H1 (cell line): ENCODE measurements at regions not wholly inside any gene's neighbourhood (a gene's known extent, or its start where the extent isn't known, plus 50 kb on each side); places are given as distances from the start of the nearest gene placed in this dataset.

Experiments used
- CTCF ChIA-PET: fragments of 300-600 bp; sonication (Branson Sonifier 250); formaldehyde crosslinking; loops from one replicate; lab custom pipeline; 2021; ENCODE audit not compliant: partially characterized antibody; lab: Charles Lee
- POLR2A ChIA-PET: fragments of 300-600 bp; sonication (Branson Sonifier 250); formaldehyde crosslinking; loops from one replicate; lab custom pipeline; 2021; ENCODE audit warnings: inconsistent platforms; ENCODE audit not compliant: partially characterized antibody; lab: Charles Lee
- DNase-seq, 2 experiments: peaks; one replicate each; pipeline versions ENCODE4 v3.0.0 to v3.0.0-alpha.2; 2010 to 2022; ENCODE audit warnings: low spot score in 2 of 2, low read depth in 1 of 2, mixed read lengths in 1 of 2
- FAIRE-seq: peaks from 2 replicates; lab custom pipeline; 2011; peaks lifted over from hg19 to GRCh38; lab: Jason Lieb, UNC
- H2AFZ ChIP-seq: 2 replicates; pipeline ENCODE4 v1.8.1; 2012; ENCODE audit warnings: low read length, inconsistent platforms
- H2AK5ac ChIP-seq: 2 replicates; pipeline ENCODE4 v1.6.1; 2013; ENCODE audit warnings: low read depth, low read length
- H2BK120ac ChIP-seq: replicated peaks from 2 replicates; pipeline ENCODE3; 2013; ENCODE audit warnings: low read depth, low read length, inconsistent platforms
- H2BK12ac ChIP-seq: 2 replicates; pipeline ENCODE4 v1.6.1; 2013; ENCODE audit warnings: low read depth, low read length
- H2BK15ac ChIP-seq: 2 replicates; pipeline ENCODE4 v1.6.1; 2013; ENCODE audit warnings: low read length
- H2BK20ac ChIP-seq: 2 replicates; pipeline ENCODE4 v1.6.1; 2013; ENCODE audit warnings: low read length
- H2BK5ac ChIP-seq: 2 replicates; pipeline ENCODE4 v1.6.1; 2013; ENCODE audit warnings: low read depth, low read length
- H3K14ac ChIP-seq: 2 replicates; pipeline ENCODE4 v1.6.1; 2013; ENCODE audit warnings: inconsistent platforms; ENCODE audit not compliant: insufficient read length
- H3K18ac ChIP-seq: 2 replicates; pipeline ENCODE4 v1.6.1; 2013; ENCODE audit warnings: low read length; ENCODE audit errors: extremely low read depth
- H3K23ac ChIP-seq: 2 replicates; pipeline ENCODE4 v1.6.1; 2013; ENCODE audit warnings: inconsistent platforms; ENCODE audit not compliant: insufficient read length
- H3K23me2 ChIP-seq: 2 replicates; pipeline ENCODE4 v1.6.1; 2013; ENCODE audit warnings: low read depth, low read length
- H3K27ac ChIP-seq: 2 replicates; pipeline ENCODE4 v1.6.1; 2011; ENCODE audit warnings: low read depth, low read length, inconsistent platforms
- H3K27me3 ChIP-seq, 4 experiments: replicated peaks in 1 of 4; 1 replicate in 1 of 4; 2 replicates in 3 of 4; pipeline versions ENCODE4 v1.6.1 to v1.8.1; 2011 to 2013; ENCODE audit warnings: low read length in 3 of 4, mild to moderate bottlenecking in 3 of 4, inconsistent platforms in 2 of 4, mixed read lengths in 2 of 4, moderate library complexity in 1 of 4; ENCODE audit not compliant: control insufficient read depth in 3 of 4, insufficient read depth in 3 of 4; ENCODE audit errors: extremely low read depth in 1 of 4
- H3K36me3 ChIP-seq, 4 experiments: 2 replicates each; pipeline versions ENCODE4 v1.6.1 to v1.8.1; 2011 to 2013; ENCODE audit warnings: mild to moderate bottlenecking in 4 of 4, low read length in 3 of 4, moderate library complexity in 2 of 4, control low read depth in 1 of 4, inconsistent platforms in 1 of 4; ENCODE audit not compliant: insufficient read depth in 4 of 4, control insufficient read depth in 2 of 4
- H3K4ac ChIP-seq: replicated peaks from 2 replicates; pipeline ENCODE3; 2013; ENCODE audit warnings: low read length, low read depth, mixed read lengths, inconsistent platforms; ENCODE audit not compliant: insufficient read length
- H3K4me1 ChIP-seq, 4 experiments: replicated peaks in 1 of 4; 1 replicate in 1 of 4; 2 replicates in 3 of 4; pipeline versions ENCODE4 v1.6.1 to v1.8.1; 2011 to 2013; ENCODE audit warnings: low read length in 3 of 4, inconsistent platforms in 2 of 4, mixed read lengths in 1 of 4; ENCODE audit not compliant: insufficient read depth in 4 of 4, control insufficient read depth in 3 of 4
- H3K4me2 ChIP-seq, 2 experiments: 2 replicates each; pipeline versions ENCODE4 v1.6.1 to v1.8.1; 2011 to 2013; ENCODE audit warnings: low read depth in 2 of 2, low read length in 2 of 2, control low read depth in 1 of 2, inconsistent platforms in 1 of 2, mild to moderate bottlenecking in 1 of 2; ENCODE audit not compliant: insufficient read depth in 1 of 2
- H3K4me3 ChIP-seq, 4 experiments: fragments of 200-600, 300-600 bp in 1 of 4; sonication (generic), shearing (Covaris generic), sonication (Bioruptor Twin) in 1 of 4; 2 replicates each; pipeline versions ENCODE4 v1.5.1 to v1.8.1; 2011 to 2016; ENCODE audit warnings: low read length in 4 of 4, low read depth in 3 of 4, control low read depth in 2 of 4, inconsistent platforms in 2 of 4, mild to moderate bottlenecking in 2 of 4, mixed read lengths in 1 of 4, moderate library complexity in 1 of 4; ENCODE audit not compliant: insufficient read depth in 2 of 4; ENCODE audit errors: extremely low read depth in 1 of 4
- H3K56ac ChIP-seq: replicated peaks from 2 replicates; pipeline ENCODE3; 2013; ENCODE audit warnings: low read depth, mild to moderate bottlenecking, mixed read lengths, low read length, inconsistent platforms; ENCODE audit not compliant: insufficient read length
- H3K79me1 ChIP-seq: 2 replicates; pipeline ENCODE4 v1.6.1; 2013; ENCODE audit warnings: low read depth, low read length, control low read depth
- H3K79me2 ChIP-seq, 2 experiments: 2 replicates each; pipeline versions ENCODE4 v1.6.1 to v1.8.1; 2012 to 2013; ENCODE audit warnings: low read length in 2 of 2, mild to moderate bottlenecking in 2 of 2, inconsistent platforms in 1 of 2; ENCODE audit not compliant: insufficient read depth in 2 of 2, control insufficient read depth in 1 of 2
- H3K9ac ChIP-seq, 4 experiments: replicated peaks in 1 of 4; 1 replicate in 1 of 4; 2 replicates in 3 of 4; pipeline versions ENCODE4 v1.6.1 to v1.8.1; 2011 to 2013; ENCODE audit warnings: low read depth in 3 of 4, low read length in 3 of 4, control low read depth in 2 of 4, mild to moderate bottlenecking in 2 of 4, moderate library complexity in 2 of 4, inconsistent platforms in 1 of 4; ENCODE audit errors: extremely low read depth in 1 of 4
- H3K9me3 ChIP-seq, 2 experiments: 2 replicates each; pipeline versions ENCODE4 v1.6.1 to v1.8.1; 2012 to 2013; ENCODE audit warnings: mild to moderate bottlenecking in 2 of 2, moderate library complexity in 2 of 2, control low read depth in 1 of 2, inconsistent platforms in 1 of 2, low read depth in 1 of 2, low read length in 1 of 2, mixed read lengths in 1 of 2; ENCODE audit not compliant: insufficient read depth in 2 of 2
- H4K20me1 ChIP-seq, 2 experiments: replicated peaks in 1 of 2; 2 replicates each; pipeline versions ENCODE3 to v1.8.1; 2011 to 2013; ENCODE audit warnings: inconsistent platforms in 2 of 2, low read length in 2 of 2, mild to moderate bottlenecking in 1 of 2; ENCODE audit not compliant: insufficient read depth in 2 of 2, control insufficient read depth in 1 of 2
- H4K5ac ChIP-seq: 2 replicates; pipeline ENCODE4 v1.6.1; 2013; ENCODE audit warnings: low read length, low read depth, mixed read lengths, inconsistent platforms; ENCODE audit not compliant: insufficient read length
- H4K8ac ChIP-seq: 2 replicates; pipeline ENCODE4 v1.8.0; 2013; ENCODE audit warnings: mild to moderate bottlenecking, moderate library complexity, low read length, inconsistent platforms; ENCODE audit not compliant: insufficient read depth; ENCODE audit errors: extremely low read depth
- H4K91ac ChIP-seq: replicated peaks from 2 replicates; pipeline ENCODE3; 2013; ENCODE audit warnings: low read length, mixed read lengths, inconsistent platforms; ENCODE audit not compliant: insufficient read length
- CBX5 ChIP-seq: fragments of 300-800, 300-1000 bp; sonication (generic); IDR thresholded peaks from 2 replicates; pipeline ENCODE4 v1.7.1; 2016; ENCODE audit warnings: antibody characterized with exemption, low read length, low read depth
- EZH2 ChIP-seq: fragments of 200-600 bp; sonication (generic); IDR thresholded peaks from 2 replicates; pipeline ENCODE4 v1.7.1; 2012; ENCODE audit warnings: low read depth, mild to moderate bottlenecking, moderate library complexity, low read length, inconsistent platforms; ENCODE audit not compliant: severe bottlenecking
- FOSL1 ChIP-seq: IDR thresholded peaks from 2 replicates; pipeline ENCODE4 v1.6.1; 2011; ENCODE audit warnings: mild to moderate bottlenecking, low read depth, low read length, moderate library complexity; ENCODE audit not compliant: insufficient read depth
- GABPA ChIP-seq: IDR thresholded peaks from 2 replicates; pipeline ENCODE4 v1.6.1; 2011; ENCODE audit warnings: mild to moderate bottlenecking, low read length, moderate library complexity, borderline replicate concordance; ENCODE audit not compliant: insufficient read depth
- HDAC2 ChIP-seq, 2 experiments: fragments of 300-600 bp in 1 of 2; sonication (generic) in 1 of 2; IDR thresholded peaks; 2 replicates each; pipeline ENCODE4 v1.6.1; 2011 to 2012; ENCODE audit warnings: low read depth in 2 of 2, low read length in 2 of 2, mild to moderate bottlenecking in 2 of 2, moderate library complexity in 2 of 2, borderline replicate concordance in 1 of 2, inconsistent platforms in 1 of 2
- JUN ChIP-seq: IDR thresholded peaks from 2 replicates; pipeline ENCODE4 v1.6.1; 2011; ENCODE audit warnings: low read depth, mild to moderate bottlenecking, improper control_type of control experiment, low read length
- JUND ChIP-seq: IDR thresholded peaks from 2 replicates; pipeline ENCODE4 v1.6.1; 2011; ENCODE audit warnings: mild to moderate bottlenecking, improper control_type of control experiment, low read length
- KDM1A ChIP-seq: fragments of 200-600, 300-600 bp; sonication (generic); IDR thresholded peaks from 2 replicates; pipeline ENCODE4 v1.7.1; 2016; ENCODE audit warnings: mild to moderate bottlenecking, low read length, borderline replicate concordance
- PHF8 ChIP-seq: fragments of 200-600 bp; sonication (generic); conservative IDR thresholded peaks from 2 replicates; pipeline ENCODE4 v1.7.1; 2012; ENCODE audit warnings: low read depth, mild to moderate bottlenecking, inconsistent platforms, low read length, moderate library complexity
- RXRA ChIP-seq: IDR thresholded peaks from 2 replicates; pipeline ENCODE4 v1.6.1; 2011; ENCODE audit warnings: low read depth, mild to moderate bottlenecking, low read length, moderate library complexity; ENCODE audit not compliant: insufficient read depth
- SAP30 ChIP-seq: fragments of 300-600 bp; sonication (generic); IDR thresholded peaks from 2 replicates; pipeline ENCODE4 v1.7.1; 2012; ENCODE audit warnings: low read length, moderate library complexity, mild to moderate bottlenecking, inconsistent platforms; ENCODE audit not compliant: insufficient read depth, insufficient replicate concordance
- SIN3A ChIP-seq, 2 experiments: IDR thresholded peaks in 1 of 2; conservative IDR thresholded peaks in 1 of 2; 2 replicates each; pipeline ENCODE4 v1.6.1; 2011 to 2012; ENCODE audit warnings: low read length in 2 of 2, improper control_type of control experiment in 1 of 2, low read depth in 1 of 2, mild to moderate bottlenecking in 1 of 2
- ZNF274 ChIP-seq: IDR thresholded peaks from 2 replicates; pipeline ENCODE4 v1.7.0; 2012; ENCODE audit warnings: low read length, borderline replicate concordance; ENCODE audit errors: extremely low read depth
- WGBS, 2 experiments: shearing (Covaris generic) in 1 of 2; methylation state at CpG; one replicate each; pipeline versions ENCODE4 v1.1.6 to v1.1.7; 2013 to 2015; ENCODE audit warnings: low lambda C conversion rate in 2 of 2, mixed read lengths in 2 of 2, inconsistent platforms in 1 of 2, low coverage in 1 of 2, missing lambda C conversion rate in 1 of 2; ENCODE audit not compliant: insufficient replicate concordance in 2 of 2, insufficient coverage in 1 of 2, insufficient read length in 1 of 2; ENCODE audit errors: extremely low coverage in 1 of 2, missing lambda C conversion rate in 1 of 2; 5-methylcytosine and 5-hydroxymethylcytosine counted together
- TF ChIP-seq, protein P1 (sequence below): IDR thresholded peaks from 2 replicates; pipeline ENCODE4 v1.6.1; 2012; ENCODE audit warnings: inconsistent platforms

DNA sequence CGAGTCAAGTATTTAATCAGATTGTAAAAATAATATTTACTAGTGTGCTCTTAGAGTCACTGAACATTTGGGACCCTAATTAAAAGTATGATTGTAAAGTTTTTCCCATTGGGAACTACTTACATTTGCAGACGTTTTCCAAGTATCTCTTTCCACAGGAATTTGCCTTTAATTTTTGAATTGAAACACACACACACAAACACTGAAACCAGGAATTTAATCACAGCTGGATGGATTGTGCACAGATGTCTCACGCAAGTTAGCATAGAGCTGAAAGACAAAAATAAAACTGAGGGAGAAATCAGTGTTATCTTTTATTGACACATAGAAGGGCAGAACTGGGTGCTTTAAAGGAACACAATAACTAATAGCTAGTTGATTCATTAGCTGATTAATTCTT is 230.7 kb downstream of the RND3 start:
- no peaks in the 10 kb centered on the region for H4K20me1 ChIP-seq
- H3K27ac ChIP-seq, result no peak overlapping the region
- H3K27me3 ChIP-seq, result no peaks in the 10 kb centered on the region
- no peak overlapping the region for H3K23ac ChIP-seq
- no peak overlapping the region for H2BK12ac ChIP-seq
- FAIRE-seq (no peak), DNase-seq (no peak)
- H3K79me1 ChIP-seq, result no peaks in the 10 kb centered on the region
- H3K9me3 ChIP-seq, result no peaks in the 10 kb centered on the region
- H4K8ac ChIP-seq, result no peak overlapping the region
- H3K4ac ChIP-seq, result no peak overlapping the region
- ChIA-PET CTCF (no interaction called here), POLR2A (no interaction called here)
- no peak overlapping the region for H2BK15ac ChIP-seq
- no peaks in the 10 kb centered on the region for H3K23me2 ChIP-seq
- no peak overlapping the region for H3K18ac ChIP-seq
- no peaks in the 10 kb centered on the region; a peak in 1 of 7 replicates for H3K4me1 ChIP-seq
- H3K9ac ChIP-seq, result no peak overlapping the region
- no peak overlapping the region for H2BK5ac ChIP-seq
- H3K56ac ChIP-seq, result no peak overlapping the region
- H2AK5ac ChIP-seq, result no peak overlapping the region
- 90% methylated on average over 3 of the region's 3 CpGs; no CpG with 5 or more reads in 1 of the 2 experiments for WGBS, 2 experiments
- no peak overlapping the region for H2BK20ac ChIP-seq
- H4K91ac ChIP-seq, result no peak overlapping the region
- H3K14ac ChIP-seq, result no peak overlapping the region
- no peak overlapping the region for H2AFZ ChIP-seq
- H3K79me2 ChIP-seq, result no peaks in the 10 kb centered on the region
- H3K4me3 ChIP-seq, result no peak overlapping the region
- no peaks in the 10 kb centered on the region for H3K36me3 ChIP-seq
- H2BK120ac ChIP-seq, result no peak overlapping the region
- H3K4me2 ChIP-seq, result no peak overlapping the region
- no peak overlapping the region for H4K5ac ChIP-seq
- TF ChIP-seq CBX5 (no peak), GABPA (no peak), KDM1A (no peak), HDAC2 (IDR thresholded peaks at IDR 0.05; ENCODE audit: borderline replicate concordance in 1 of 2, low read depth in 2 of 2, low read length in 2 of 2) (no peak), RXRA (no peak), ZNF274 (no peak), JUN (no peak), SAP30 (no peak), EZH2 (no peak), PHF8 (no peak), FOSL1 (no peak), JUND (no peak), SIN3A (conservative IDR thresholded peaks at IDR 0.05 in 1 of 2, IDR thresholded peaks at IDR 0.05 in 1 of 2; ENCODE audit: low read depth in 1 of 2, low read length in 2 of 2) (no peak)
- TF ChIP-seq, protein P1, sequence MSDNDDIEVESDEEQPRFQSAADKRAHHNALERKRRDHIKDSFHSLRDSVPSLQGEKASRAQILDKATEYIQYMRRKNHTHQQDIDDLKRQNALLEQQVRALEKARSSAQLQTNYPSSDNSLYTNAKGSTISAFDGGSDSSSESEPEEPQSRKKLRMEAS, result no peak
